Lung (tissue), 11 donors: ENCODE measurements at regions not wholly inside any gene's neighbourhood (a gene's known extent, or its start where the extent isn't known, plus 50 kb on each side); places are given as distances from the start of the nearest gene placed in this dataset.

Experiments used
- ATAC-seq: fragments of 200-7000 bp; cut with Tn5 transposase; one replicate; pipeline ENCODE4 v1.9.1; 2020; ENCODE audit warnings: moderate number of reproducible peaks; ENCODE audit not compliant: insufficient read depth, low FRiP score
- DNase-seq, 3 donors: peaks; one replicate each; pipeline ENCODE4 v3.0.0-alpha.2; 2013 to 2017
- H3K27ac ChIP-seq, 2 donors: one replicate each; pipeline ENCODE4 v1.5.1; 2013; ENCODE audit warnings: mild to moderate bottlenecking in 2 of 2, moderate library complexity in 2 of 2, control low read depth in 1 of 2, inconsistent platforms in 1 of 2, low read depth in 1 of 2, low read length in 1 of 2
- H3K27me3 ChIP-seq, 3 donors: one replicate each; pipeline ENCODE4 v1.5.1; 2013; ENCODE audit warnings: low read length in 2 of 3; ENCODE audit not compliant: control insufficient read depth in 3 of 3, insufficient read depth in 3 of 3
- H3K36me3 ChIP-seq, 4 donors: one replicate each; pipeline ENCODE4 v1.5.1; 2013; ENCODE audit warnings: low read length in 4 of 4, mild to moderate bottlenecking in 1 of 4, moderate library complexity in 1 of 4; ENCODE audit not compliant: control insufficient read depth in 4 of 4, insufficient read depth in 4 of 4
- H3K4me1 ChIP-seq, 5 donors: one replicate each; pipeline ENCODE4 v1.5.1; 2013; ENCODE audit warnings: low read length in 5 of 5, mild to moderate bottlenecking in 2 of 5, moderate library complexity in 1 of 5; ENCODE audit not compliant: control insufficient read depth in 5 of 5, insufficient read depth in 5 of 5
- H3K4me3 ChIP-seq: one replicate; pipeline ENCODE4 v1.5.1; 2013; ENCODE audit warnings: mild to moderate bottlenecking, control low read depth, moderate library complexity
- H3K9ac ChIP-seq, 2 donors: one replicate each; pipeline ENCODE4 v1.5.1; 2013; ENCODE audit warnings: low read length in 2 of 2, control low read depth in 1 of 2; ENCODE audit not compliant: insufficient read depth in 1 of 2
- H3K9me3 ChIP-seq, 4 donors: one replicate each; pipeline ENCODE4 v1.5.1; 2013; ENCODE audit warnings: low read length in 3 of 4, mild to moderate bottlenecking in 1 of 4, moderate library complexity in 1 of 4; ENCODE audit not compliant: control insufficient read depth in 4 of 4, insufficient read depth in 3 of 4
- WGBS, 2 donors: extraction: QIAGEN DNeasy Blood & Tissue Kit; methylation state at CpG; one replicate each; pipeline ENCODE4 v1.1.7; 2013; 5-methylcytosine and 5-hydroxymethylcytosine counted together
- TF ChIP-seq, protein P1 (sequence below): IDR thresholded peaks from 2 replicates; pipeline ENCODE4 v1.5.1; 2012; ENCODE audit warnings: mild to moderate bottlenecking; ENCODE audit errors: control extremely low read depth, extremely low read depth
- donor health status: control.
- donor health status: control.
- donor health status: Bipolar disorder and iron deficiency.
- donor health status: healthy.
- donor health status: DM: yes; HTN: yes; CAD: no.

- H3K9ac ChIP-seq: no peak overlapping the region
- H3K27me3 ChIP-seq: no peaks in the 10 kb centered on the region
- 86 to 93% methylated on average over 14 of the region's 14 CpGs for WGBS, 2 donors
- no peaks in the 10 kb centered on the region for H3K9me3 ChIP-seq
- no peak for ATAC-seq
- no peak overlapping the region for H3K27ac ChIP-seq
- peaks cover 0 to under 1% (median 0%) of the 10 kb centered on the region in 5 donors for H3K4me1 ChIP-seq
- H3K36me3 ChIP-seq: no peaks in the 10 kb centered on the region
- TF ChIP-seq, protein P1, sequence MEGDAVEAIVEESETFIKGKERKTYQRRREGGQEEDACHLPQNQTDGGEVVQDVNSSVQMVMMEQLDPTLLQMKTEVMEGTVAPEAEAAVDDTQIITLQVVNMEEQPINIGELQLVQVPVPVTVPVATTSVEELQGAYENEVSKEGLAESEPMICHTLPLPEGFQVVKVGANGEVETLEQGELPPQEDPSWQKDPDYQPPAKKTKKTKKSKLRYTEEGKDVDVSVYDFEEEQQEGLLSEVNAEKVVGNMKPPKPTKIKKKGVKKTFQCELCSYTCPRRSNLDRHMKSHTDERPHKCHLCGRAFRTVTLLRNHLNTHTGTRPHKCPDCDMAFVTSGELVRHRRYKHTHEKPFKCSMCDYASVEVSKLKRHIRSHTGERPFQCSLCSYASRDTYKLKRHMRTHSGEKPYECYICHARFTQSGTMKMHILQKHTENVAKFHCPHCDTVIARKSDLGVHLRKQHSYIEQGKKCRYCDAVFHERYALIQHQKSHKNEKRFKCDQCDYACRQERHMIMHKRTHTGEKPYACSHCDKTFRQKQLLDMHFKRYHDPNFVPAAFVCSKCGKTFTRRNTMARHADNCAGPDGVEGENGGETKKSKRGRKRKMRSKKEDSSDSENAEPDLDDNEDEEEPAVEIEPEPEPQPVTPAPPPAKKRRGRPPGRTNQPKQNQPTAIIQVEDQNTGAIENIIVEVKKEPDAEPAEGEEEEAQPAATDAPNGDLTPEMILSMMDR: no peak
- no peak overlapping the region for H3K4me3 ChIP-seq
- DNase-seq: no peak
Observed at GRCh38 chr2:422676-423435, 135.0 kb upstream of the ALKAL2 start.

DNA sequence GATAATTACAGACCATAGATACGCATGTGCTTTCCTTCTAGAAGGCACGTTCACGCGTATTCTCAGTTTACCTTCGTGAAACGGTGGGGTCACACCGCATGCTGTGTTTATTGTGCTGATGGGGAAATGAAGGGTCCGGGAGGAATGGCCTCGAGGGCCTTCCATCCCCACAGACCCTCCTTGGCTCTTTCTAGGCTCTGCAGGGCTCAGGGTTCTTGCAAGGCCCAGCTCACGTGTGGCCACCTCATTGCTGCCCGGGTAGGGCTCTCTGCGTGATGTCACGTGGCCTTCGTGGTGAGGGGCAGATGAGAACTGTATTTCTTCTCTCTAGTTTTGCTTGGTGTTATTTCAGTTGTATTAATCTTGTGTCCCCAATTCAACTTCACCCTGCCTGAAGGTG lies 133.5 kb upstream of the ALKAL2 start:
- no peaks in the 10 kb centered on the region for H3K9me3 ChIP-seq
- H3K4me3 ChIP-seq: no peak overlapping the region
- 93 to 94% methylated on average over 14 of the region's 14 CpGs for WGBS, 2 donors
- H3K27ac ChIP-seq: no peak overlapping the region
- DNase-seq (no peak), ATAC-seq (no peak)
- H3K9ac ChIP-seq: no peak overlapping the region
- peaks cover 0 to 5% (median 0%) of the 10 kb centered on the region in 3 donors for H3K27me3 ChIP-seq
- no peaks in the 10 kb centered on the region for H3K4me1 ChIP-seq
- H3K36me3 ChIP-seq: no peaks in the 10 kb centered on the region
- TF ChIP-seq, protein P1: no peak

GRCh38 chr2:419687-420317 lies 131.9 kb upstream of the ALKAL2 start:
- Histone ChIP-seq H3K4me3 (no peak overlapping the region), H3K27ac (no peak overlapping the region), H3K36me3 (no peaks in the 10 kb centered on the region), H3K4me1 (no peaks in the 10 kb centered on the region), H3K9me3 (no peaks in the 10 kb centered on the region), H3K27me3 (peaks cover 0 to 5% (median 0%) of the 10 kb centered on the region in 3 donors), H3K9ac (no peak overlapping the region)
- ATAC-seq: no peak
- TF ChIP-seq, protein P1: no peak
- WGBS, 2 donors: 84 to 88% methylated on average over 22 to 23 of the region's 28 CpGs
- no peak for DNase-seq
